Endothelial cell of umbilical vein (primary cell): ENCODE measurements at regions not wholly inside any gene's neighbourhood (a gene's known extent, or its start where the extent isn't known, plus 50 kb on each side); places are given as distances from the start of the nearest gene placed in this dataset.

Source experiments
- BruUV-seq: library from RNA; stranded (reverse); fragments of 400-500 nt; replicated peaks from 2 replicates; lab custom pipeline; 2021; lab: Mats Ljungman, UMichigan
- CTCF ChIA-PET: fragments of 300-600, 350-600 bp; sonication (Branson Sonifier 250); formaldehyde crosslinking; loops from one replicate; lab custom pipeline; 2021; ENCODE audit warnings: antibody characterized with exemption, inconsistent platforms; lab: Charles Lee
- POLR2A ChIA-PET: fragments of 300-600, 350-600 bp; sonication (Branson Sonifier 250); formaldehyde crosslinking; loops from one replicate; lab custom pipeline; 2021; ENCODE audit warnings: antibody characterized with exemption, inconsistent platforms; lab: Charles Lee
- DNase-seq: peaks from one replicate; pipeline ENCODE4 v3.0.0-alpha.2; 2011; ENCODE audit warnings: low read depth, low spot score
- FAIRE-seq: peaks from 2 replicates; lab custom pipeline; 2011; peaks lifted over from hg19 to GRCh38; lab: Jason Lieb, UNC
- H2AFZ ChIP-seq: 2 replicates; pipeline ENCODE4 v1.6.0; 2012; ENCODE audit warnings: low read depth, low read length, control low read depth, inconsistent platforms
- H3K27ac ChIP-seq: 2 replicates; pipeline ENCODE4 v1.5.1; 2011; ENCODE audit warnings: low read depth, mild to moderate bottlenecking, control low read depth, low read length, moderate library complexity; ENCODE audit not compliant: insufficient read depth
- H3K27me3 ChIP-seq, 2 experiments: 2 replicates each; pipeline versions ENCODE4 v1.6.0 to v1.6.1; 2011; ENCODE audit warnings: low read length in 2 of 2, mixed read lengths in 1 of 2; ENCODE audit not compliant: control insufficient read depth in 2 of 2, insufficient read depth in 2 of 2
- H3K36me3 ChIP-seq, 2 experiments: 2 replicates in 1 of 2; 3 replicates in 1 of 2; pipeline ENCODE4 v1.5.1; 2011; ENCODE audit warnings: low read length in 2 of 2, mild to moderate bottlenecking in 1 of 2, moderate library complexity in 1 of 2; ENCODE audit not compliant: control insufficient read depth in 2 of 2, insufficient read depth in 2 of 2; ENCODE audit errors: extremely low read depth in 1 of 2
- H3K4me1 ChIP-seq: 3 replicates; pipeline ENCODE4 v1.5.1; 2011; ENCODE audit warnings: mild to moderate bottlenecking, low read length; ENCODE audit not compliant: control insufficient read depth, insufficient read depth; ENCODE audit errors: extremely low read depth
- H3K4me2 ChIP-seq: 2 replicates; pipeline ENCODE4 v1.6.1; 2011; ENCODE audit warnings: low read length, control low read depth, mixed read lengths; ENCODE audit not compliant: insufficient read depth
- H3K4me3 ChIP-seq, 3 experiments: fragments of 200-600 bp in 1 of 3; sonication (generic), shearing (Covaris generic) in 1 of 3; replicated peaks in 1 of 3; 2 replicates each; pipeline ENCODE4 v1.5.1; 2011 to 2016; ENCODE audit warnings: control low read depth in 3 of 3, low read length in 3 of 3, mild to moderate bottlenecking in 2 of 3, inconsistent platforms in 1 of 3, low read depth in 1 of 3, moderate library complexity in 1 of 3; ENCODE audit not compliant: insufficient read depth in 1 of 3
- H3K79me2 ChIP-seq: 2 replicates; pipeline ENCODE4 v1.6.0; 2012; ENCODE audit warnings: low read length, inconsistent platforms; ENCODE audit not compliant: control insufficient read depth, insufficient read depth
- H3K9ac ChIP-seq: replicated peaks from 2 replicates; pipeline ENCODE3; 2011; ENCODE audit warnings: low read length, control low read depth; ENCODE audit not compliant: insufficient read depth; ENCODE audit errors: extremely low read depth
- H3K9me1 ChIP-seq: replicated peaks from 3 replicates; pipeline ENCODE4 v1.6.0; 2011; ENCODE audit warnings: mild to moderate bottlenecking, low read length; ENCODE audit not compliant: control insufficient read depth, insufficient read depth; ENCODE audit errors: extremely low read depth
- H3K9me3 ChIP-seq: replicated peaks from 2 replicates; pipeline ENCODE4 v1.5.1; 2012; ENCODE audit warnings: low read length, inconsistent platforms; ENCODE audit not compliant: control insufficient read depth, insufficient read depth
- H4K20me1 ChIP-seq: replicated peaks from 2 replicates; pipeline ENCODE3; 2011; ENCODE audit warnings: mild to moderate bottlenecking, low read length; ENCODE audit not compliant: control insufficient read depth, insufficient read depth; ENCODE audit errors: extremely low read depth
- CTCF ChIP-seq, 2 donors: IDR thresholded peaks; 1 replicate in 1 of 2; 2 replicates in 1 of 2; pipeline ENCODE4 v1.5.1; 2011; ENCODE audit warnings: low read length in 2 of 2, mild to moderate bottlenecking in 2 of 2, moderate library complexity in 2 of 2, control low read depth in 1 of 2, inconsistent platforms in 1 of 2, low read depth in 1 of 2; ENCODE audit not compliant: insufficient read depth in 1 of 2; ENCODE audit errors: extremely low read depth in 1 of 2
- EZH2 ChIP-seq: IDR thresholded peaks from 2 replicates; pipeline ENCODE4 v1.6.1; 2012; ENCODE audit warnings: borderline replicate concordance, low read depth, mild to moderate bottlenecking, moderate library complexity, low read length, inconsistent platforms; ENCODE audit not compliant: severe bottlenecking
- FOS ChIP-seq: IDR thresholded peaks from 2 replicates; pipeline ENCODE4 v1.6.1; 2011; ENCODE audit warnings: mild to moderate bottlenecking, low read length, moderate library complexity, borderline replicate concordance; ENCODE audit not compliant: insufficient read depth
- GATA2 ChIP-seq: IDR thresholded peaks from 2 replicates; pipeline ENCODE4 v1.7.0; 2011; ENCODE audit warnings: low read depth, mild to moderate bottlenecking, moderate library complexity, mixed read lengths, low read length; ENCODE audit not compliant: insufficient read length, insufficient read depth
- JUN ChIP-seq: IDR thresholded peaks from 2 replicates; pipeline ENCODE4 v1.6.1; 2011; ENCODE audit warnings: borderline replicate concordance, low read depth; ENCODE audit not compliant: insufficient read length, insufficient read depth
- MYC ChIP-seq: IDR thresholded peaks from one replicate; pipeline ENCODE4 v1.6.1; 2011; ENCODE audit warnings: mild to moderate bottlenecking, low read depth, low read length
- POLR2A ChIP-seq: IDR thresholded peaks from 2 replicates; pipeline ENCODE4 v1.6.1; 2012; ENCODE audit warnings: low read depth, mild to moderate bottlenecking, control low read depth, low read length
- POLR2AphosphoS5 ChIP-seq: IDR thresholded peaks from 2 replicates; pipeline ENCODE4 v1.6.1; 2012; ENCODE audit warnings: low read depth, mild to moderate bottlenecking, control low read depth, low read length, moderate library complexity; ENCODE audit not compliant: insufficient read depth
- dilution Hi-C: fragments of 300-500 bp; cut with MboI; formaldehyde crosslinking; loops from one replicate; pipeline ENCODE4 v1.15.0; 2019; ENCODE audit warnings: low sequenced_read_pairs; ENCODE audit not compliant: extremely low pct_ligation_motif_present
- intact Hi-C: fragments of 100-400 bp; cut with micrococcal nuclease; formaldehyde crosslinking; loops from one replicate; pipeline ENCODE4 v1.10.0; 2022
- TF ChIP-seq, protein P1 (sequence below): IDR thresholded peaks from 2 replicates; pipeline ENCODE4 v1.6.1; 2011; ENCODE audit not compliant: insufficient read depth, insufficient read length

GRCh38 chr1:235004840-235005391, 123.7 kb downstream of the TOMM20 start:
- no peak for FAIRE-seq
- no TSS peak for BruUV-seq
- Histone ChIP-seq H3K9ac (no peak overlapping the region), H3K4me3 (no peak overlapping the region), H3K36me3 (no peaks in the 10 kb centered on the region), H3K27ac (no peak overlapping the region), H4K20me1 (no peaks in the 10 kb centered on the region), H3K4me1 (peaks cover 12% of the 10 kb centered on the region), H3K4me2 (no peak overlapping the region), H2AFZ (no peak overlapping the region), H3K9me1 (no peaks in the 10 kb centered on the region), H3K27me3 (no peaks in the 10 kb centered on the region), H3K9me3 (no peaks in the 10 kb centered on the region), H3K79me2 (no peaks in the 10 kb centered on the region)
- dilution Hi-C loops (no loop called here), intact Hi-C loops (no loop called here)
- TF ChIP-seq, protein P1, sequence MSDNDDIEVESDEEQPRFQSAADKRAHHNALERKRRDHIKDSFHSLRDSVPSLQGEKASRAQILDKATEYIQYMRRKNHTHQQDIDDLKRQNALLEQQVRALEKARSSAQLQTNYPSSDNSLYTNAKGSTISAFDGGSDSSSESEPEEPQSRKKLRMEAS: no peak
- TF ChIP-seq POLR2A (no peak), EZH2 (no peak), FOS (no peak), GATA2 (no peak), POLR2AphosphoS5 (no peak), JUN (no peak), MYC (no peak), CTCF (IDR thresholded peaks at IDR 0.05; ENCODE audit: extremely low read depth in 1 of 2, insufficient read depth in 1 of 2, low read depth in 1 of 2, low read length in 2 of 2) (no peak)
- ChIA-PET POLR2A (no interaction called here), CTCF (no interaction called here)
- no peak for DNase-seq
